ENCODE measurements at regions not wholly inside any gene's neighbourhood (a gene's known extent, or its start where the extent isn't known, plus 50 kb on each side); places are given as distances from the start of the nearest gene placed in this dataset.

DNA sequence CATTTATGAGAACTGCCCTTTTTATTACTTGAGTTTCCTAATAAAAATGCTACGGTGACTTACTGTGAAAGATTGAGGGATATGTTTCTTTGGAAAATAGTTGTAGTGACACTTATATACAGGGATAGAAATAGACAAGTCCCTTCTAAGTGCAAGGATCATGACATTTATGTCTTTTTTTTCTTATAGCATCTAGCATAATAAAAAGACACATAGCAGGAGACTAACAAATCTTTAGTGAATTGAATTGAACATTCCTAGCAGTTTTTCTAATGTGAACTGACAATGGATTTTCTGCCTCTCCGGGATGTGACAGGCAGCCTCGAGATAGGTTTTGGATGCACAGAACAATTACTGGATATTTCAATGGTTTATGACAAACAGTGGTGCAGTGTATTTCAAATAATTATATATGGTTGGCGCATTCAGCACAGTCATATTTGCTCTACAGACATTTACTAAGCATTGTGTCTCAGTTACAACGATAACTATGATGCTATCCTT lies 562.8 kb downstream of the ADCYAP1 start:
- DNase-seq (ENCODE audit: low read depth): no peak
- ChIA-PET POLR2A (no interaction called here), CTCF (no interaction called here)
- TF ChIP-seq, protein P1, sequence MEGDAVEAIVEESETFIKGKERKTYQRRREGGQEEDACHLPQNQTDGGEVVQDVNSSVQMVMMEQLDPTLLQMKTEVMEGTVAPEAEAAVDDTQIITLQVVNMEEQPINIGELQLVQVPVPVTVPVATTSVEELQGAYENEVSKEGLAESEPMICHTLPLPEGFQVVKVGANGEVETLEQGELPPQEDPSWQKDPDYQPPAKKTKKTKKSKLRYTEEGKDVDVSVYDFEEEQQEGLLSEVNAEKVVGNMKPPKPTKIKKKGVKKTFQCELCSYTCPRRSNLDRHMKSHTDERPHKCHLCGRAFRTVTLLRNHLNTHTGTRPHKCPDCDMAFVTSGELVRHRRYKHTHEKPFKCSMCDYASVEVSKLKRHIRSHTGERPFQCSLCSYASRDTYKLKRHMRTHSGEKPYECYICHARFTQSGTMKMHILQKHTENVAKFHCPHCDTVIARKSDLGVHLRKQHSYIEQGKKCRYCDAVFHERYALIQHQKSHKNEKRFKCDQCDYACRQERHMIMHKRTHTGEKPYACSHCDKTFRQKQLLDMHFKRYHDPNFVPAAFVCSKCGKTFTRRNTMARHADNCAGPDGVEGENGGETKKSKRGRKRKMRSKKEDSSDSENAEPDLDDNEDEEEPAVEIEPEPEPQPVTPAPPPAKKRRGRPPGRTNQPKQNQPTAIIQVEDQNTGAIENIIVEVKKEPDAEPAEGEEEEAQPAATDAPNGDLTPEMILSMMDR (IDR thresholded peaks at IDR 0.05; ENCODE audit: insufficient read depth, low read depth, low read length): no peak
- Histone ChIP-seq H3K36me3 (ENCODE audit: control insufficient read depth, insufficient read depth, low read length) (no peaks in the 10 kb centered on the region), H3K4me3 (ENCODE audit: low read depth, low read length) (no peak overlapping the region), H3K27me3 (ENCODE audit: control insufficient read depth, insufficient read depth, low read length) (no peaks in the 10 kb centered on the region)

DNA sequence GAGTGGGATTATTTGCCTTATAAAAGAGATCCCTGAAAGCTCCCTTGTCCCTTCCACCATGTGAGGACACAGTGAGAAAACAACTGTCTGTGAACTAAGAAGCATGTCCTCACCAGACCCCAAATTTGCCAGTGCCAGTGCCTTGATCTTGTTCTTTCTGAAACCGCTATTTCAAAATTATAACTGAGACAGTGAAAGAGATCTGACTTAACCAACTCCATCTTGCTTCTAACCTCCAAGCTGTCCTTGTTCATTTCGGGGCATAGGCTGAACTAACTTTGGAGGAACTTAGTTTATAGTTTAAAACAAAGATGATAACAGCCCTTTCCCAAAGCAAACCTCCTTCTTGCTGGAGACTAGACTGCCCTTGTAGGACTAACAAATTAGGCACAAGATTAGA lies 563.9 kb downstream of the ADCYAP1 start:
- H3K27me3 ChIP-seq (ENCODE audit: control insufficient read depth, insufficient read depth, low read length): no peaks in the 10 kb centered on the region
- ChIA-PET POLR2A (no interaction called here), CTCF (no interaction called here)
- TF ChIP-seq, protein P1 (IDR thresholded peaks at IDR 0.05; ENCODE audit: insufficient read depth, low read depth, low read length): no peak
- no peak for DNase-seq (ENCODE audit: low read depth)
- H3K4me3 ChIP-seq (ENCODE audit: low read depth, low read length): no peak overlapping the region
- H3K36me3 ChIP-seq (ENCODE audit: control insufficient read depth, insufficient read depth, low read length): no peaks in the 10 kb centered on the region

DNA sequence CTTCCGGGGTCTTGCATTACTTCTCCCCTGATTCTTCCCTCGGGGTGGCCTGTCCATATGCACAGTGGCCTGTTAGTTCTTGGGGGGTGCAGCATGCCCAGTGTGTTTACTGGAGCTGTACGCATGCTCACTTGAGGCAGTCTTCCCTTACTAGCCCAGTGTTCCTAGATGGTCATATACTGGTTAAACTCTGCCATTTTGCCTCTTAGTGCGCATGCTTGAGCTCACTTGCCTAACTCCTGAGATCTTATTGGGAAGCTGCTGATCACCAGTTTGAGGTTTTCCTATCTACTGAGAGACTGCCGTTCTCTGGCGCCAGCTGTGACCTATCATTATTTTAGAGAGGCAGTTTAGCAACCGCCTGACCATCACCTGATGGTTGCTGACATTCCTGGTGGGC lies 571.2 kb downstream of the ADCYAP1 start:
- no peak overlapping the region for H3K4me3 ChIP-seq (ENCODE audit: low read depth, low read length)
- TF ChIP-seq, protein P1 (IDR thresholded peaks at IDR 0.05; ENCODE audit: insufficient read depth, low read depth, low read length): no peak
- H3K36me3 ChIP-seq (ENCODE audit: control insufficient read depth, insufficient read depth, low read length): no peaks in the 10 kb centered on the region
- H3K27me3 ChIP-seq (ENCODE audit: control insufficient read depth, insufficient read depth, low read length): no peaks in the 10 kb centered on the region
- ChIA-PET CTCF (no interaction called here), POLR2A (no interaction called here)
- no peak for DNase-seq (ENCODE audit: low read depth)

DNA sequence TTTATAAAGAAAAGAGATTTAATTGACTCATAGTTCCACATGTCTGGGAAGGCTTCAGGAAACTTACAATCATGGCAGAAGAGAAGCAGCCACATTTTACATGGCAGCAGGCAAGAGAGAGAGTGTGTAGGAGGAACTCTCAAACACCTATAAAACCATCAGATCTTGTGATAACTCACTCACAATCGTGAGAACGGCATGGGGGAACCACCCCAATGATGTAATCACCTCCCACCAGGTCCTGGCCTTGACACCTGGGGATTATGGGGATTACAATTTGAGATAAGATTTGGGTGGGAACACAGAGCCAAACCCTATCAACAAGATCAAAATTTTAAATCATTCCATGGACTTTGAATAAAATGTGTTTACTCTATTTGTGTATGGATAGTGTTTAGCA lies 575.6 kb downstream of the ADCYAP1 start:
- Histone ChIP-seq H3K27me3 (ENCODE audit: control insufficient read depth, insufficient read depth, low read length) (no peaks in the 10 kb centered on the region), H3K36me3 (ENCODE audit: control insufficient read depth, insufficient read depth, low read length) (no peaks in the 10 kb centered on the region), H3K4me3 (ENCODE audit: low read depth, low read length) (no peak overlapping the region)
- TF ChIP-seq, protein P1 (IDR thresholded peaks at IDR 0.05; ENCODE audit: insufficient read depth, low read depth, low read length): no peak
- POLR2A ChIA-PET: no interaction called here
- CTCF ChIA-PET: no interaction called here
- DNase-seq (ENCODE audit: low read depth): no peak

DNA sequence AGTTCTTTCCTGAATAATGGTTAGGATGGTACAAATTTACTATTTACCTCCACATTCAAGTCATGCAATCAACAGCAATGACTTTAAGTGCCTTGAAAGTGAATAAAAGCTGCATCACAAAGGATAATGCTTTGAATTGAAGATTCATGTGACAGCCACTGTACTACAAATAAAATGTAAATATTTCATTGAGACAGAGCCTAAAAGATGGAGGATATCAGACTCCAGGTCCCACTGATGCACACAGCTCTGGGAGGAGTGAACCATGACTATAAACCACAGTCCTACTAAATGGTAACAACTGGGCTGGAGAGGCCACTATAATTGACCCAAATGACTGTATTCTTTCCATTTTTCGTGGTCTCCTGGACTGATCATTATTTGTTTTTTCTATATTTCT lies 576.9 kb downstream of the ADCYAP1 start:
- TF ChIP-seq, protein P1 (IDR thresholded peaks at IDR 0.05; ENCODE audit: insufficient read depth, low read depth, low read length): no peak
- Histone ChIP-seq H3K4me3 (ENCODE audit: low read depth, low read length) (no peak overlapping the region), H3K27me3 (ENCODE audit: control insufficient read depth, insufficient read depth, low read length) (no peaks in the 10 kb centered on the region), H3K36me3 (ENCODE audit: control insufficient read depth, insufficient read depth, low read length) (no peaks in the 10 kb centered on the region)
- ChIA-PET POLR2A (no interaction called here), CTCF (no interaction called here)
- DNase-seq (ENCODE audit: low read depth): no peak

Measured in BJ (cell line).